Transverse colon (tissue), 4 donors: ENCODE measurements at regions not wholly inside any gene's neighbourhood (a gene's known extent, or its start where the extent isn't known, plus 50 kb on each side); places are given as distances from the start of the nearest gene placed in this dataset.

Experiments
- DNase-seq: peaks from one replicate; pipeline ENCODE4 v3.0.0-alpha.2; 2019
- H3K27ac ChIP-seq, 4 donors: fragments of 200-600 bp; sonication (generic); 2 replicates each; pipeline ENCODE4 v1.5.1; 2016 to 2018; ENCODE audit warnings: inconsistent platforms in 4 of 4
- H3K27me3 ChIP-seq: fragments of 200-600 bp; sonication (generic); 2 replicates; pipeline ENCODE4 v1.5.1; 2017; ENCODE audit warnings: inconsistent platforms
- H3K36me3 ChIP-seq, 4 donors: fragments of 200-600 bp; sonication (generic); 2 replicates each; pipeline ENCODE4 v1.5.1; 2017 to 2019; ENCODE audit warnings: inconsistent platforms in 4 of 4
- H3K4me1 ChIP-seq, 4 donors: fragments of 200-600 bp; sonication (generic); 2 replicates each; pipeline ENCODE4 v1.5.1; 2017 to 2020; ENCODE audit warnings: inconsistent platforms in 4 of 4
- H3K4me3 ChIP-seq, 4 donors: fragments of 200-600 bp; sonication (generic); 1 replicate in 1 of 4; 2 replicates in 3 of 4; pipeline versions ENCODE4 v1.5.1 to v1.6.1; 2017 to 2019; ENCODE audit warnings: inconsistent platforms in 4 of 4
- H3K9me3 ChIP-seq, 2 donors: fragments of 200-600 bp; sonication (generic); 2 replicates each; pipeline ENCODE4 v1.5.1; 2017 to 2019; ENCODE audit warnings: inconsistent platforms in 2 of 2
- EP300 ChIP-seq: sonication (generic); formaldehyde crosslinking; IDR thresholded peaks from one replicate; pipeline ENCODE4 v1.6.1; 2017; ENCODE audit warnings: antibody characterized with exemption, low read depth
- POLR2A ChIP-seq: fragments of 450-650 bp; IDR thresholded peaks from one replicate; pipeline ENCODE4 v1.6.1; 2016; ENCODE audit warnings: antibody characterized with exemption, mild to moderate bottlenecking, moderate library complexity
- POLR2AphosphoS5 ChIP-seq, 3 donors: sonication (generic); formaldehyde crosslinking; IDR thresholded peaks; one replicate each; pipeline ENCODE4 v1.6.1; 2016; ENCODE audit warnings: antibody characterized with exemption in 3 of 3
- WGBS, 2 donors: methylation state at CpG; one replicate each; pipeline ENCODE4 v1.1.5; 2018; ENCODE audit warnings: low coverage in 1 of 2; 5-methylcytosine and 5-hydroxymethylcytosine counted together
- in situ Hi-C, 4 donors: fragments of 200-750 bp; cut with MboI; loops; one replicate each; pipeline versions ENCODE4 v1.15.0 to v1.15.1; 2017; ENCODE audit warnings: low sequenced_read_pairs in 3 of 4, low pct_ligation_motif_present in 1 of 4, low pct_unique_long_range_greater_than_20kb in 1 of 4
- intact Hi-C: fragments of 100-400 bp; cut with DNase I; formaldehyde crosslinking; loops from one replicate; pipeline ENCODE4 v1.15.1; 2023; ENCODE audit warnings: low total_unique reads
- TF ChIP-seq, protein P1 (sequence below), 5 experiments: fragments of 200-600 bp in 3 of 5; fragments of 450-650 bp in 2 of 5; sonication (generic) in 3 of 5; IDR thresholded peaks; 1 replicate in 2 of 5; 2 replicates in 3 of 5; pipeline ENCODE4 v1.5.1; 2016 to 2017; ENCODE audit warnings: antibody characterized with exemption in 5 of 5, inconsistent platforms in 3 of 5, mild to moderate bottlenecking in 2 of 5, moderate library complexity in 1 of 5

DNA sequence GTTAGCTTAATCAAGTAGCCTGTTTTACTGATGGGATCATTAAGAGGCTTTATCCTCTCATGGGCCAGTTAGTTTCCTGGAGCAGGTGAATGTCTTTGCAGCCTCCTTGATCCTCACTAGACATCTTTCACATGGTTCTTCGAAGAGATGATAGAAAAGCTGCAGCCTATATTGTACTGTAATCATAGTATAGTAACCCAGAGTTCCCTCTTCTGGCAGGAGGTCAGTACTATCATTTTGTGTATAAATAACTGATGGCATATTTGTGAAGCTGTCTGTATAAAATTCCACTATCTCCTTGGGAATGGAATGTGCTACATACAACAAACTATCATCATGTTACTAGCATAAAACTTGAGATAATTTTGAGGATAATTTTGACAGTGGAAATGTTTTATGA lies 123.8 kb upstream of the PRPS1L1 start:
- Histone ChIP-seq H3K4me1 (no peaks in the 10 kb centered on the region), H3K27me3 (no peaks in the 10 kb centered on the region), H3K36me3 (no peaks in the 10 kb centered on the region), H3K4me3 (no peak overlapping the region), H3K9me3 (no peaks in the 10 kb centered on the region), H3K27ac (no peak overlapping the region)
- TF ChIP-seq EP300: no peak
- TF ChIP-seq POLR2AphosphoS5 (IDR thresholded peaks at IDR 0.05): no peak
- TF ChIP-seq, protein P1, sequence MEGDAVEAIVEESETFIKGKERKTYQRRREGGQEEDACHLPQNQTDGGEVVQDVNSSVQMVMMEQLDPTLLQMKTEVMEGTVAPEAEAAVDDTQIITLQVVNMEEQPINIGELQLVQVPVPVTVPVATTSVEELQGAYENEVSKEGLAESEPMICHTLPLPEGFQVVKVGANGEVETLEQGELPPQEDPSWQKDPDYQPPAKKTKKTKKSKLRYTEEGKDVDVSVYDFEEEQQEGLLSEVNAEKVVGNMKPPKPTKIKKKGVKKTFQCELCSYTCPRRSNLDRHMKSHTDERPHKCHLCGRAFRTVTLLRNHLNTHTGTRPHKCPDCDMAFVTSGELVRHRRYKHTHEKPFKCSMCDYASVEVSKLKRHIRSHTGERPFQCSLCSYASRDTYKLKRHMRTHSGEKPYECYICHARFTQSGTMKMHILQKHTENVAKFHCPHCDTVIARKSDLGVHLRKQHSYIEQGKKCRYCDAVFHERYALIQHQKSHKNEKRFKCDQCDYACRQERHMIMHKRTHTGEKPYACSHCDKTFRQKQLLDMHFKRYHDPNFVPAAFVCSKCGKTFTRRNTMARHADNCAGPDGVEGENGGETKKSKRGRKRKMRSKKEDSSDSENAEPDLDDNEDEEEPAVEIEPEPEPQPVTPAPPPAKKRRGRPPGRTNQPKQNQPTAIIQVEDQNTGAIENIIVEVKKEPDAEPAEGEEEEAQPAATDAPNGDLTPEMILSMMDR (IDR thresholded peaks at IDR 0.05): no peak
- no peak for TF ChIP-seq POLR2A
- no peak for DNase-seq
- WGBS, 2 donors: 75% methylated on average over 1 of the region's 1 CpG; no CpG with 5 or more reads in 1 of the 2 donors
- intact Hi-C loops (no loop called here), in situ Hi-C loops (no loop called here)

DNA sequence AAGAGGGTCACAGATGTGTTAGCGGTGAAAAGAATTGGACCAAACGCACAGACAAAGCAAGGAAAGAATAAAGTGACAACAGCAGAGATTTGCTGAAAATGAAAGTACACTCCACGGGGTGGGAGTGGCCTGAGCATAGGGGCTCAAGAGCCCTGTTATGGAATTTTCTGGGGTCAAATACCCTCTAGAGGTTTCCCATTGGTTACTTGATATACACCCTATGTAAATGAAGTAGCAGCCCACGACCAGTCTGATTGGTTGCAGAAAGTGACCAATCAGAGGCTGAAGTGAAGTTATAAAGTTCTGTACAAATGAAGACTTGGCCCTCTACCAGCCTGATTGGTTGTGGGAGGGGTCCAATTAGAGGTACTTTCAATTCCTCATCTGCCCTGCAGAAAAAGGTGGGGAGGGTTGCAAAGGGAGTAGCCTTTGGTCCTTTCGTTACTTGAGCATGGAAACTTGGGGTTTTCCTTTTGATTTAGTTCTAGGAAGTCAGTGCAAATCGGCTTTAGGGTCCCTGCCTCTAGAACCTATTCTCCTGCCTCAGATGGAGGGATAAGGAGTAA lies 125.6 kb upstream of the PRPS1L1 start:
- Histone ChIP-seq H3K9me3 (no peaks in the 10 kb centered on the region), H3K4me3 (no peak overlapping the region), H3K36me3 (no peaks in the 10 kb centered on the region), H3K27ac (no peak overlapping the region), H3K4me1 (no peaks in the 10 kb centered on the region), H3K27me3 (no peaks in the 10 kb centered on the region)
- in situ Hi-C loops (no loop called here), intact Hi-C loops (no loop called here)
- 87 to 93% methylated on average over 3 to 6 of the region's 6 CpGs for WGBS, 2 donors
- TF ChIP-seq POLR2A: no peak
- no peak for TF ChIP-seq POLR2AphosphoS5 (IDR thresholded peaks at IDR 0.05)
- TF ChIP-seq, protein P1 (IDR thresholded peaks at IDR 0.05): no peak
- no peak for DNase-seq

DNA sequence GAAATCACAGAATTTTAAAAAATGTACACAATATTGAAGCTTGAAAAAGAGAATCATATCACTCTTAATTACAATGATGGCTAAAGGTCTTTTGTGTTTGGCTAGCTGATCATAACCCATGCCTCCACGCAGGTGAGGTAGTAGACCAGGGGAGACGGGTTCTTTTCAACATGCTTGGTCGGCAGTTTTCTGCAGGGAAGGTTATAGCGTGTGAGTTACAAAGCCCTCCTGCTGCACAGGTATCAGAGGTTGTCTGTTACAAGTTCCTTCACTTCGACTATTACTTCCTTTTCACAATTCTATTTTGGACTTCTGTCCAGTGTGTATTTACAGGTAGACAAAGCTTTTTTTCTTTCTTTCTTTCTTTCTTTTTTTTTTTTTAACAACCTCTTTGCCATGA lies 127.1 kb upstream of the PRPS1L1 start:
- no peaks in the 10 kb centered on the region for H3K9me3 ChIP-seq
- no peak overlapping the region for H3K4me3 ChIP-seq
- no peak for DNase-seq
- H3K4me1 ChIP-seq: no peaks in the 10 kb centered on the region
- 75 to 95% methylated on average over 5 of the region's 5 CpGs for WGBS, 2 donors
- TF ChIP-seq POLR2AphosphoS5 (IDR thresholded peaks at IDR 0.05) (no peak), POLR2A (no peak), EP300 (no peak)
- TF ChIP-seq, protein P1 (IDR thresholded peaks at IDR 0.05): no peak
- H3K36me3 ChIP-seq: no peaks in the 10 kb centered on the region
- intact Hi-C loops (no loop called here), in situ Hi-C loops (no loop called here)
- H3K27me3 ChIP-seq: no peaks in the 10 kb centered on the region
- no peak overlapping the region for H3K27ac ChIP-seq

DNA sequence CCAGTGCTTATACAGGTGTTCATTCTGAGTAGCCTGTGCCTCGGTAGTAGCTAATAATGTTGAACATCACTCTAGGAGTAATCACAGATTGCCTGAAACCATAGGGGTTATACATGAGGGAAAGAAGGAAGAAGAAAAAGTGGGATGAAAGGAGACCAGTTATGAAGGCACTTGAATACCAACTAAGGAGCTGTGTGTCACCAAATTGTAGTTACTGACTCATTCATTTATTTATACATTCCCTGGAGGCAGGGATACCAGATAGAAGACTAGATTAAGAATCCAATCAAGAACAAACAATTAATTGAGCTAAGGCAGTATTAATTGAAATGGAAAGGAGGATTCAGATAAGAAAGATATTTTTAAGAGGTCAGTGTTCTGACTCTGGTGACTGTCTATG lies 129.6 kb upstream of the PRPS1L1 start:
- TF ChIP-seq, protein P1 (IDR thresholded peaks at IDR 0.05): no peak
- TF ChIP-seq POLR2A (no peak), EP300 (no peak), POLR2AphosphoS5 (IDR thresholded peaks at IDR 0.05) (no peak)
- intact Hi-C loops: no loop called here
- in situ Hi-C loops: no loop called here

More for the DNA sequence above, 129.6 kb upstream of the PRPS1L1 start:
- Histone ChIP-seq H3K27ac (no peak overlapping the region), H3K4me3 (no peak overlapping the region), H3K9me3 (no peaks in the 10 kb centered on the region), H3K4me1 (no peaks in the 10 kb centered on the region), H3K27me3 (no peaks in the 10 kb centered on the region), H3K36me3 (no peaks in the 10 kb centered on the region)
- no peak for DNase-seq
- WGBS, 2 donors: 94 to 100% methylated on average over 1 of the region's 1 CpG
